ENCODE measurements at regions not wholly inside any gene's neighbourhood (a gene's known extent, or its start where the extent isn't known, plus 50 kb on each side); places are given as distances from the start of the nearest gene placed in this dataset.

GRCh38 chr11:28457481-28458065 lies 349.4 kb downstream of the METTL15 start:
- no peak for ATAC-seq (ENCODE audit: insufficient read depth, low read depth)
- Histone ChIP-seq H3K9me3 (ENCODE audit: insufficient read depth, low read length, severe bottlenecking) (no peaks in the 10 kb centered on the region), H2AFZ (ENCODE audit: low read depth, low read length) (no peak overlapping the region)

GRCh38 chr11:28448186-28448585 lies 340.0 kb downstream of the METTL15 start:
- no peaks in the 10 kb centered on the region for H4K20me1 ChIP-seq (ENCODE audit: insufficient read depth, low read length)
- H3K27ac ChIP-seq (ENCODE audit: low read length): no peak overlapping the region
- H3K9me3 ChIP-seq (ENCODE audit: insufficient read depth, low read length, severe bottlenecking): no peaks in the 10 kb centered on the region
- H3K4me2 ChIP-seq (ENCODE audit: insufficient read depth, low read length): no peak overlapping the region
- no peak overlapping the region for H3K9ac ChIP-seq (ENCODE audit: low read depth, low read length)
- no peaks in the 10 kb centered on the region for H3K36me3 ChIP-seq (ENCODE audit: insufficient read depth, low read length)
- no peak overlapping the region for H2AFZ ChIP-seq (ENCODE audit: low read depth, low read length)
- no peaks in the 10 kb centered on the region for H3K79me2 ChIP-seq (ENCODE audit: insufficient read depth, low read length)
- H3K27me3 ChIP-seq (ENCODE audit: insufficient read depth, low read length, poor library complexity): no peaks in the 10 kb centered on the region
- TF ChIP-seq CTCF (IDR thresholded peaks at IDR 0.05; ENCODE audit: borderline replicate concordance, extremely low read depth, low read length, poor library complexity, severe bottlenecking) (no peak), EZH2 (IDR thresholded peaks at IDR 0.05; ENCODE audit: borderline replicate concordance, low read depth, low read length, severe bottlenecking) (no peak)
- H3K4me3 ChIP-seq (ENCODE audit: low read depth in 1 of 2, low read length in 2 of 2): no peak overlapping the region
- no peak for DNase-seq
- ATAC-seq (ENCODE audit: insufficient read depth, low read depth): no peak
- H3K4me1 ChIP-seq (ENCODE audit: insufficient read depth, low read length): no peaks in the 10 kb centered on the region

More at GRCh38 chr11:28457481-28458065, 349.4 kb downstream of the METTL15 start:
- Histone ChIP-seq H3K4me1 (ENCODE audit: insufficient read depth, low read length) (no peaks in the 10 kb centered on the region), H4K20me1 (ENCODE audit: insufficient read depth, low read length) (no peaks in the 10 kb centered on the region), H3K4me2 (ENCODE audit: insufficient read depth, low read length) (no peak overlapping the region), H3K79me2 (ENCODE audit: insufficient read depth, low read length) (no peaks in the 10 kb centered on the region), H3K36me3 (ENCODE audit: insufficient read depth, low read length) (no peaks in the 10 kb centered on the region), H3K9ac (ENCODE audit: low read depth, low read length) (no peak overlapping the region), H3K27me3 (ENCODE audit: insufficient read depth, low read length, poor library complexity) (no peaks in the 10 kb centered on the region), H3K27ac (ENCODE audit: low read length) (no peak overlapping the region), H3K4me3 (ENCODE audit: low read depth in 1 of 2, low read length in 2 of 2) (no peak overlapping the region)
- no peak for DNase-seq
- no peak for TF ChIP-seq EZH2 (IDR thresholded peaks at IDR 0.05; ENCODE audit: borderline replicate concordance, low read depth, low read length, severe bottlenecking)
- TF ChIP-seq CTCF (IDR thresholded peaks at IDR 0.05; ENCODE audit: borderline replicate concordance, extremely low read depth, low read length, poor library complexity, severe bottlenecking): no peak

GRCh38 chr11:28447226-28447625 lies 339.0 kb downstream of the METTL15 start:
- Histone ChIP-seq H3K9ac (ENCODE audit: low read depth, low read length) (no peak overlapping the region), H3K27ac (ENCODE audit: low read length) (no peak overlapping the region), H3K36me3 (ENCODE audit: insufficient read depth, low read length) (no peaks in the 10 kb centered on the region), H3K79me2 (ENCODE audit: insufficient read depth, low read length) (no peaks in the 10 kb centered on the region), H3K4me2 (ENCODE audit: insufficient read depth, low read length) (no peak overlapping the region), H2AFZ (ENCODE audit: low read depth, low read length) (no peak overlapping the region), H3K4me3 (ENCODE audit: low read depth in 1 of 2, low read length in 2 of 2) (no peak overlapping the region), H3K4me1 (ENCODE audit: insufficient read depth, low read length) (no peaks in the 10 kb centered on the region), H3K9me3 (ENCODE audit: insufficient read depth, low read length, severe bottlenecking) (no peaks in the 10 kb centered on the region), H4K20me1 (ENCODE audit: insufficient read depth, low read length) (no peaks in the 10 kb centered on the region), H3K27me3 (ENCODE audit: insufficient read depth, low read length, poor library complexity) (no peaks in the 10 kb centered on the region)
- ATAC-seq (ENCODE audit: insufficient read depth, low read depth) (no peak), DNase-seq (no peak)
- TF ChIP-seq EZH2 (IDR thresholded peaks at IDR 0.05; ENCODE audit: borderline replicate concordance, low read depth, low read length, severe bottlenecking) (no peak), CTCF (IDR thresholded peaks at IDR 0.05; ENCODE audit: borderline replicate concordance, extremely low read depth, low read length, poor library complexity, severe bottlenecking) (no peak)

All from DND-41 (cell line).